Type B pancreatic cell (in vitro differentiated cells): ENCODE measurements at regions not wholly inside any gene's neighbourhood (a gene's known extent, or its start where the extent isn't known, plus 50 kb on each side); places are given as distances from the start of the nearest gene placed in this dataset.

Experiments
- DNase-seq: peaks from one replicate; pipeline ENCODE4 v3.0.0; 2021; ENCODE audit warnings: mixed read lengths; ENCODE audit not compliant: unreplicated experiment; ENCODE audit errors: extremely low spot score
- H3K27ac Mint-ChIP-seq: 2 replicates; pipeline ENCODE4 v1.8.0; 2021; ENCODE audit warnings: mild to moderate bottlenecking, mixed read lengths
- H3K27me3 Mint-ChIP-seq: 2 replicates; pipeline ENCODE4 v1.8.0; 2021; ENCODE audit warnings: mixed read lengths
- H3K36me3 Mint-ChIP-seq: 2 replicates; pipeline ENCODE4 v1.8.0; 2021; ENCODE audit warnings: mixed read lengths
- H3K4me1 Mint-ChIP-seq: one replicate; pipeline ENCODE4 v1.8.0; 2021; ENCODE audit warnings: mixed read lengths; ENCODE audit not compliant: unreplicated experiment
- H3K4me3 Mint-ChIP-seq: 2 replicates; pipeline ENCODE4 v1.8.0; 2021; ENCODE audit warnings: mild to moderate bottlenecking, mixed read lengths
- H3K9me3 Mint-ChIP-seq: 2 replicates; pipeline ENCODE4 v1.8.0; 2021; ENCODE audit warnings: mixed read lengths
- CTCF ChIP-seq: fragments of 200-600 bp; sonication (generic); conservative IDR thresholded peaks from 2 replicates; pipeline ENCODE4 v1.5.0; 2021; ENCODE audit warnings: antibody characterized with exemption, mild to moderate bottlenecking

GRCh38 chr6:144400321-144400720 lies 115.2 kb downstream of the UTRN start:
- Mint-ChIP-seq H3K27ac (no peak overlapping the region), H3K4me1 (no peaks in the 10 kb centered on the region), H3K9me3 (peaks cover 14% of the 10 kb centered on the region), H3K27me3 (no peaks in the 10 kb centered on the region), H3K36me3 (peaks cover 20% of the 10 kb centered on the region), H3K4me3 (no peak overlapping the region)
- no peak for TF ChIP-seq CTCF
- DNase-seq, result no peak

GRCh38 chr6:144401736-144402733 lies 116.9 kb downstream of the UTRN start:
- no peaks in the 10 kb centered on the region for H3K4me1 Mint-ChIP-seq
- no peak overlapping the region for H3K27ac Mint-ChIP-seq
- no peaks in the 10 kb centered on the region for H3K27me3 Mint-ChIP-seq
- H3K36me3 Mint-ChIP-seq, result peaks cover 17% of the 10 kb centered on the region
- H3K4me3 Mint-ChIP-seq, result no peak overlapping the region
- peaks cover 14% of the 10 kb centered on the region for H3K9me3 Mint-ChIP-seq
- no peak for DNase-seq
- TF ChIP-seq CTCF, result no peak

DNA sequence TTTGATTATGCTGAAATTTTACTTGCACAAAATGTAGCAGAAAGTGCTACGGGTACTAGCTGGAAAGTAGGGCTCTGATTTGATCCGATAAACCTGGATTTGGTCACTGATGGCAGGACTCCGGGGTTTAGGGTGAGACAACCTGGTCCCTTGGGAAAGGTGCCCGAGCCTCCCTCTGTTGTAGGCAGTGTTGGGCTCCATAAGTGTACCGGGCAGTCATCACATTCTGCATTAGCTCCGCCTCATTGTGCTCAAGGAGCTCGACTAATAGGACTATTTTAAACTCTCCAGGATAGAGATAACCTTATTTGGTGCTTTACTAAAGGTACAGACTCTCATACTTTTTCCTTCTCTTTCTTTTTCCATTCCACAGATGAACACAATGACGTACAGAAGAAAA lies 117.6 kb downstream of the UTRN start:
- Mint-ChIP-seq H3K27me3 (no peaks in the 10 kb centered on the region), H3K4me1 (no peaks in the 10 kb centered on the region), H3K27ac (no peak overlapping the region), H3K9me3 (peaks cover 10% of the 10 kb centered on the region), H3K36me3 (peaks cover 17% of the 10 kb centered on the region), H3K4me3 (no peak overlapping the region)
- TF ChIP-seq CTCF, result no peak
- DNase-seq, result no peak

DNA sequence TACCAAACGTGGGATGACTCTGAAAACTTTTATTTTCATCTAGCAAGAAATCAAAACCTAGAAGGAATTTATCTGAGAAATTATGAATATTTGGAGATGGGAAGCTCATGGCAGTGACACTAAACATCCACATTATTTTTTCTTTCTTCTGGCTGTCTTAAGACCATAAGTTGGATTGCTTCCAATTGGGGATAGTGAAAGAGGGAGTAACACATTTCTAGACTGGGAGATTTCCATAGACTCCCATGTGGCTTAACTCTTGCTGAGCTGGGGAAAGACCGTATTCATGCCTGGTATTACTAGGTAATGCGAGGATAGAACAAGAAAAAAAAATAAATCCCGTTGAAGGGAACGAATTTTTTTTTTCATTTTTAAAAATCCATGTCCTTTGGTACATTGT lies 120.0 kb downstream of the UTRN start:
- Mint-ChIP-seq H3K4me3 (no peak overlapping the region), H3K27me3 (no peaks in the 10 kb centered on the region), H3K27ac (no peak overlapping the region), H3K9me3 (peaks cover 4% of the 10 kb centered on the region), H3K4me1 (no peaks in the 10 kb centered on the region), H3K36me3 (peaks cover 14% of the 10 kb centered on the region)
- no peak for TF ChIP-seq CTCF
- DNase-seq, result no peak

GRCh38 chr6:144406796-144407195 lies 121.7 kb downstream of the UTRN start:
- H3K9me3 Mint-ChIP-seq, result peaks cover 2% of the 10 kb centered on the region
- H3K27ac Mint-ChIP-seq, result no peak overlapping the region
- TF ChIP-seq CTCF, result no peak
- no peaks in the 10 kb centered on the region for H3K27me3 Mint-ChIP-seq
- peaks cover 12% of the 10 kb centered on the region for H3K36me3 Mint-ChIP-seq
- no peak for DNase-seq
- H3K4me1 Mint-ChIP-seq, result peaks cover 6% of the 10 kb centered on the region
- H3K4me3 Mint-ChIP-seq, result no peak overlapping the region
